GM19468 (cell line): ENCODE measurements at regions not wholly inside any gene's neighbourhood (a gene's known extent, or its start where the extent isn't known, plus 50 kb on each side); places are given as distances from the start of the nearest gene placed in this dataset.
"Not testable (repeated sequence)": the region's sequence is repeated elsewhere in the genome, so short reads cannot be mapped to it uniquely, and the experiment has no call there.

Experiments used
- ATAC-seq: cut with Tn5 transposase; IDR thresholded peaks from one replicate; pipeline ENCODE4 v1.9.1; 2021; ENCODE audit warnings: mild to moderate bottlenecking, moderate library complexity, moderate number of reproducible peaks; ENCODE audit not compliant: unreplicated experiment; ENCODE audit errors: extremely low read depth

DNA sequence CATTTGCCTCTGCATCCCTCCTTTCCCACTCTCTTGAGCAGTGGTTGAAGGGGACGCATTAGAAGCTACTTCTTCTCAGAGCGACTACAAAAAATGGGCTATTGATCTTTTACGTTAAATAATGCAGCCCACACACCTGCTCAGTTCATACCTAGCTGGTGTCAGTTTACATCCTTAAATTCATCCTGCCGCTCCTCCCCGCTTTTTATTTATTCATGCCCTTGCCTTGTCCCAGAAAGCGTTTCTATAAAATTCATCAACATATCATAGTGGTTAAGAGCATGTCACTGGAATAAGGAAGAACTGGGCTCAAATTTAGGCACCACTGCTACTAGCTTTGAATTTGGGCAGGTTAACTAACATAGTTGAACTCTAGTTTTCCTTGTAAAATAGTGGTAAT is 66.0 kb upstream of the TINAGL1 start:
- no peak for ATAC-seq

DNA sequence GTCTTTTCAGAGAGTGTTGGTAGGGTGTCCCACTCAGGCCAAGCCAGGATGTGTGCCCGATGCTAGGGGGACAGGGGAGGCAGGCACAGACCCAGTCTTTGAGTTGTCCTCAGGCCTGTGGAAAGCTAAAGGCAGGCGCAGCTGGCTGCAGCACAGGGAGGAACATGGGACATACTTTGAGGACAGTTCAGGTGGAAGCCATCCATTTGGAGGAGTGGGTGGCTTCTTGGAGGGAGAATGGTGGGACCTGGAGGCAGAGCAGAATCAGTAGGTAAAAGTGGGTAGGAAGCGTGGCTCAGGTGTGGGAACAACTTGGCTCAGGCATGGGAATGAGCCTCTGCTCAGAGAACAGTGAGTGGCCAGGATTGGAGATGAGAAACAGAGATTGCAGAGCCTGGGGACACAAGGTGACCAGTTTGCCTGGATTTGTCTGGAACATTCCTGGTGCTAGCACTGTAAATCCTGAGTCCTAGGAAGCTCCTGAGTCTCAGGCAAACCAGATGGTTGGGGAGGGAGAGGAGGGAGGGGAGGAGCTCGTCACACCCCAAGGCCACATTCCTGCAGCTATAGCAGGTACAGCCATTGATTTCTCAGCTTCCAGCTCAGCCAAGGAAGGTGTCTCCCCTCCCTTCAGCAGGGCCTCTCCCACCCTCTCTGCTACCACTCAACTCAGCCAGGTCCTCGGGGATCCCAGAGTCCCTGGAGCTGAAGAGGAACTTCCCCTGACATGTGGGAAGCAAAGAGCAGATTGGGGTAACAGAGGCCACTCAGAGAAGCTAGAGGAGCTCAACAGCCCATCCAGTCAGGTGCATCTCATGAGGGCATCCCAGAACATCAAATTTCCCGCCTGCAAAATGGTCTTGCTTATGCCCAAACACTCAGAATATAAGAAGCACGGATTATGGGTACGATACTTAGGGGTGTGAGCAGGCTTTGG is 65.2 kb upstream of the TINAGL1 start:
- no peak for ATAC-seq

DNA sequence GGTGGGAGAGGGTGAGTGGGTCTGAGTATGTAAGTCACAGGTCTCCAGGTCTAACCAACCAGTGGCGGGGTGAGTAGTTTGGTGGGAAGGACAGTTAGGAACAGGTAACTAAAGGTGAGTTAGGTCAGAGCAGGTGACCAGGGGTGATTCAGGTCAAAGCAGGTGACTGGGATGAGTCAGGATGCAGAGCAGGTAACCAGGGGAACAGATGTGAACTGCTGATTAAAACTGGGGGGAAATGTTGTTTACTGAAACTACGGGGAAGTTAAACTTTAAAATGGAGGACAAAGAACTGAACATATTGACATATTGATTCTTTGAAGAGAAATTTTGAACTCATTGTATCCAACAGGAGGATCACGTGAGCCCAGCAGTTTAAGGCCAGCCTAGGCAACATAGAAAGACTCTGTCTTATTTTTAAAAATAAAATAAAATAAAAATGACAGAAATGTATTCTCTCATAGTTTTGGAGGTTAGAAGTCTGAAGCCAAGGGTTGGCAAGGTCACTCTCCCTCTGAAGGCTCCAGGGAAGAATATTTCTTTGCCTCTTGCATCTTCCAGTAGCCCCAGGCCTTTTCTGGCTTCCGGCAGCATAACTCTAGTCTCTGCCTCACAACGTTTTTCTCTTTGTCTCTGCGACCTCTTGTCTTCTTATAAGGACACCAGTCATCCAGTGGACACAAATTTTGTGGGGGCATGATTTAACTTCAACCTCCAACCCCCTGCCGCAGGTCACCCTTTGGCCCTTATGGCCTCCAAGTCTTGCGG is 64.3 kb upstream of the TINAGL1 start:
- no peak for ATAC-seq

- no peak for ATAC-seq
These were observed 62.2 kb upstream of the TINAGL1 start for GRCh38 chr1:31514117-31514516.

- ATAC-seq: no peak
These were observed 61.1 kb upstream of the TINAGL1 start for GRCh38 chr1:31515056-31515775.

DNA sequence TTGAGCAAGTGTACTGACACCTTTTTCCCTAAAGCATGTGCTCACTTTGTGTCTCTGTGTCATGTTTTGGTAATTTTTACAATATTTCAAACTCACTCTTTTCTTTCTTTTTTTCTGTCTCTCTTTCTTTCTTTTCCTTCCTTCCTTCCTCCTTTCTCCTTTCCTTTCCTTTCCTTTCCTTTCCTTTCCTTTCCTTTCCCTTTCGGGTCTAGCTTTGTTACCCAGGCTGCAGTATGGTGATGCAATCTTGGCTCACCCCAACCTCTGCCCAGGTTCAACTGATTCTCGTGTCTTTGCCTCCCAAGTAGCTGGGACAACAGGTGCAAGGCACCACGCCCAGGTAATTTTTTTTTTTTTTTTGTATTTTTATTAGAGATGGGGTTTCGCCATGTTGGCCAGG is 60.4 kb upstream of the TINAGL1 start:
- ATAC-seq: no peak

DNA sequence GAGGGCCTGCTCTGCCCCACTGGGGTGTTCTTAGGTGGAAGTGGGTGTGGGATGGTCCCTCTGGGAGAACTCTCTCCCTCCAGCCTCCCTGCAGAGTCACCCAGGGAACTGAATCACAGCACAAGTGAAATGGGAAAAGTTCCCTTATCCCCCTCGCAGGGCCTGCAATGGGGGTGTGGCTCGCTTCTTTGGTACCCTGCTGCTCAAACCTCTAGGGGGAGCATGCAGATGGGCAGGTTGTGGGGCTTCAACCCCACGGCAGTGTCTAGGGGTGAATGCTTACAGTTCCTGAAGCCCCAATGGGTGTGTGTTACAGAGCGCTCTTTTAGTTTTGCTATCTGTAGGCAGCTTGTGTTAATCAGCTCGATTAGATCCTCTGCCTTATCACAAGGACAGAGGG is 59.0 kb upstream of the TINAGL1 start:
- no peak for ATAC-seq

GRCh38 chr1:31517986-31518385 is 58.3 kb upstream of the TINAGL1 start:
- ATAC-seq: not testable (repeated sequence)

DNA sequence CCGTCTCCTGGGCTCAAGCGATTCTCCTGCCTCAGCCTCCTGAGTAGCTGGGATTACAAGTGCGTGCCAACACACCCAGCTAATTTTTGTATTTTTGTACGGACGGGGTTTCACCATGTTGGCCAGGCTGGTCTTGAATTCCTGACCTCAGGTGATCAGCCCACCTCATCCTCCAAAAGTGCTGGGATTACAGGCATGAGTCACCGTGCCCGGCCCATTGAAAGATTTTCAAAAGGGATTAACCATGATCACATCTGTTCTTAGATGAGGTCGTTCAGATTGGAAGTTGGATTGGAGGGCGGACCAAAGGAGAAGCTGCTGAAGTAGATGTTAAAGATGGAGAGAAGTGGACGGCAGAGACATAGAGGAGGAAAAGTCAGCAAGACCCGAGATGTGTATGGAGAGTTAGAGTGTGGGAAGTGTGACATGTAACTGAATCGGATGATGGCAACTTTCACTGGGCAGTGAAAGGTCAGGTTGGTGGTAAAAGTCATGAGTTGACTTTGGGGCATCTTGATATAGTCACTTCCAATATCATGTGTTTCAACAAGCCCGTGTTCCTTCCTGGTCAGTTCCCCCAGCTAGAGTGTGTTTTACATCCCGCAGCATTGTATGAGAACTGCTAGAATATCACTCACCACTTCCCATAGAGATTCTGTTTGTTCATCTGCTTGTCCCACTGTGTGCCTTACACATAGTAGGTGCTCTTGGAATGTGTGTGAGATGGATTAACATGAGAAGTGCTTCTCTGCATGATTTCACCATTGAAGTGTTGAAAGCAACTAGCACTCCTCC is 54.4 kb upstream of the TINAGL1 start:
- no peak for ATAC-seq

GRCh38 chr1:31522556-31522845 is 53.8 kb upstream of the TINAGL1 start:
- ATAC-seq: no peak

DNA sequence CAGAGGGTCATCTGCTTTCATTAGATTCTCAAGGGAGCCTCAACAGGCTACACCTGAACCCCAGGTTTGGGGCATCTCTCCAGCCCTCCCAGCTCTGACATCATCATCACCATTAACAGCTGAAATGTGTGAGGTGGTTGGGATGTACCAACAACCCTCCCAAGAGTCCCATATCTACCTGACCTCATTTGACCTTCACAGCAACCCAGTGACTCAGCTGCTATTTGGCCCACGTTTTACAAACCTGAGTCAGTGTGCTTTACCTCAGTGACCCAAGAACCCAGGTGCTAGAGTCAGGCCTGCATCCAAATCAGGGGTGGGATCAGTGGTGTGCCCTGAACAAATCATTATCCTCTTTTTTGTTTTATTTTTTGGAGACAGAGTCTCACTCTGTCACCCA is 53.3 kb upstream of the TINAGL1 start:
- no peak for ATAC-seq

DNA sequence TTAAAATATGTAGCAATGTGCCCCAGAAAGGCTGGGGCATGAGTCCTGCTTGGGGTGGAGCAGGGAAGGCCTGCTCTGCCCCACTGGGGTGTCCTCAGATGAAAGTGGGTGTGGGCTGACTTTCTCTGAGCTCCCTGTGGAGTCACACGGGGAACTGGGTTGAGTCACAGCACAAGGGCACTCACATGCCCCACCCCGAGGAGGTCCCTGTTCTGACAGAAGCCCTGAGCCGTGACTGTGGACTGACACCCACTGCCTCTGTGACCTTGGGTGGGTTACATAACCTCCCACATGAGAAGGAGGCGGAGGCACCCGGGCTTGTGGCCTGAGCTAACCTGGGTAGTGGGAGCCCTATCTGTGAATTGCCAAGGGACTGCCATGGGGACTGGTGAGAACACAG is 52.5 kb upstream of the TINAGL1 start:
- ATAC-seq: no peak

GRCh38 chr1:31524186-31524901 is 52.0 kb upstream of the TINAGL1 start:
- ATAC-seq: no peak
